ENCODE measurements at regions not wholly inside any gene's neighbourhood (a gene's known extent, or its start where the extent isn't known, plus 50 kb on each side); places are given as distances from the start of the nearest gene placed in this dataset.

DNA sequence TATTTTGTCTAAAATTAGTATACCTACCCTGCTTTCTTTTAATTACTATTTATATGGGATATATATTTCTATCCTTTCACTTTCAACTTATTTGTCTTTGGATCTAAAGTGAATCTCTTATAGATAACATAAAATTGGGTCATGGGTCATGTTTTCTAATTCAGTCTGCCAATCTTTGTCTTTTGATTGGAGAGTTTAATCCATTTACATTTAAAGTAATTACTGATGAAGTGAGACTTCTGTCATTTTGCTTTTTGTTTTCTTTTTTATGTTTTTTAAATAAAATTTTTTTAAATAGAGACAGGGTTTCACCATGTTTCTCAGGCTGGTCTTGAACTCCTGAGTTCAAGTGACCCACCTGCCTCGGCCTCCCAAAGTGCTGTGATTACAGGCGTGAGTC is 50.5 kb upstream of the PRDM1 start:
- no peak for DNase-seq (ENCODE audit: low spot score)
- in situ Hi-C loops (cut with HindIII; ENCODE audit: low sequenced_read_pairs) = no loop called here

DNA sequence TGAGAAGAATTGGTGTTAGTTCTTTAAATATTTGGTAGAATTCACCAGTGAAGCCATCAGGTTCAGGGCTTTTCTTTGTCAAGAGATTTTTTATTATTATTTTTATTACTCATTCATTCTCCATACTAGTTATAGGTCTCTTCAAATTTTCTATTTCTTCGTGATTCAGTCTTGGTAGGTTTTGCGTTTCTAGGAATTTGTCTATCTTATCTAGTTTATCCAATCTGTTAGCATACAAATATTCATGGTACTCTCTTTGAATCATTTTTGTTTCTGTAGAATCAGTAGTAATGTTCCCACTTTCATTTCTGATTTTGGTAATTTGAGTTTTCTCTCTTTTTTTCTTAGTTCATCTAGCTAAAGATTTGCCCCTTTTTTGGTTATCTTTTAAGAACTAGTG is 52.3 kb upstream of the PRDM1 start:
- in situ Hi-C loops (cut with HindIII; ENCODE audit: low sequenced_read_pairs) = no loop called here
- DNase-seq (ENCODE audit: low spot score) = no peak

DNA sequence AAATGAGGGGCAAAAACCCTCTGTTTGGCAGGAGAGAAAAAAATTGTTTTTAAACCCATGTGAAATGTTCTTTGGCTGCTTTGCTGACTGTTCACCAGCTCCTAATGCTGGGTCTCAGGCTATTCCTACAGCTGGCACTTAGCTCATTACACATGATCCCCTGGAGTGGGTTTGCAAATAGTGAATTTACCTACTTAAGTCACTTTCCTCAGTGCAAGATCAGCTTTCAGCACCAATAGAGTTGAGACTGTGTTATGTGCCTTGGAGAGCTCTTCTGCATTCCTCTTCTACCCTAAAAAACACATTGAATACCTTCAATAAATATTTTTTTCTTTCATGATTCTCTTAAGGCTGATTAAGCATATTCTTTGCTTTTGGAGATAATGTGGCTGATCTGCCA is 58.4 kb upstream of the PRDM1 start:
- DNase-seq (ENCODE audit: low spot score) = no peak

DNA sequence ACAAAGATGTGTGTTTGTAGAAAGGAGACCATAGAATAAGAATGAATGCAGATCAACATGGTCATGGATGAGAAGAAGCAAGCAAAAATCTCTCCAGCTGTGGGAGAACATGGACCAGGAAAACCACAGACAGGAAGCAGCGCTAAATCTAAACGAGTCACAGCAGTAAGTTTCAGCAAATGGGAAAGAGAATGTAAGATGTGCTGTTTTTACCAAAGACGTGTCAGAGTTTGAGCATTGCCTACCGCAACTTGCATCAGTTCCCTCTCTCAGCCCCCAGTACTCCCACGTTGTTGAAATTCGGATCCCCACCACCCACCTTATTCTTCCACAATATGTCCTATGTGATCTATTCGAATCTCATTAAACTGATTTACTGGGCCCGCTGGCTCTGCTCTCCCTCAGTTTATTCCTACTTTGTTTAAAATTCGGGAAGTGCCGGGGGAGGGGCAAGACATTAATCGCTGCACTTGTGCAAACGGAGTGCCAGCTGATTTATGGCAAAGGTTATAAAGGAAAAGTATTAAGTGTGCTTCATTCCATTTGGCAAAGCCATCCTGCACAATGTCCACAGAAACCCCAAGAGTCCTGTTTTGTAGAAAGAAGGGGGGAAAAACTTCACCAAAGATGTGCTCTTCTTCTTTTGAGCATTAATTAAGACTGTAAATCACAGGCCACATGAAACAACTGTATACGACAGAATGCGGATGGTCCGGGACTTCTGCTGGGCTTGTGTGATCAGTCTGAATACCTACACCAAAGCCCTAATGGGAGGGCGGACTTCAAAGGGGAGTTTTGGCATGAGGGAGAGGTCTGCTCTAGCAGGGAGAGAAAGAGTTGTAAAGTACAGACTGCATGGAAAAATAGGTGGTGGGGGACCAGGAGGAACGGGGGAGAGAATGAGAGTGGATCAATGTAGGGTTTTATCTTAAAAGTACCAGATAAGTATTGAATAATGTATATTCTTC is 59.1 kb upstream of the PRDM1 start:
- no peak for DNase-seq (ENCODE audit: low spot score)
- in situ Hi-C loops (cut with HindIII; ENCODE audit: low sequenced_read_pairs) = no loop called here

More for the DNA sequence above, 58.4 kb upstream of the PRDM1 start:
- in situ Hi-C loops (cut with HindIII; ENCODE audit: low sequenced_read_pairs) = no loop called here

DNA sequence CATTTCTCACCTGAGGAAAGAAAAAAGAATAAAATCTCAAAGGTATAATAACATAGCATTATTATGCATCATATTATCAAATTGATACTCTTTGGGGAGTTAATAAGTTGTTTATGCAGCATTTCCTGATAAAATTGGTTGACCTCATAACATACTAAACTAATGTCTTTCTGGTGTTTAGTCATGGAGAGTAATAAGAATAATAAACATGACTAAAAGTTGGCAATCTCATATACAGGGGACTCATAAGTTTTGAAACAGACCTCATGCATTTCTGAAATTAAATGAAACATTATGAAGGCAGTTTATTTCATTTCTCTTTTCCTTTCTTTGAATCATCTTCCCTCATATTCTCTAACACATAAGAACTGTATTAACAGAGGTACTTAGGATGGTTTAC is 60.5 kb upstream of the PRDM1 start:
- in situ Hi-C loops (cut with HindIII; ENCODE audit: low sequenced_read_pairs) = no loop called here
- DNase-seq (ENCODE audit: low spot score) = no peak

DNA sequence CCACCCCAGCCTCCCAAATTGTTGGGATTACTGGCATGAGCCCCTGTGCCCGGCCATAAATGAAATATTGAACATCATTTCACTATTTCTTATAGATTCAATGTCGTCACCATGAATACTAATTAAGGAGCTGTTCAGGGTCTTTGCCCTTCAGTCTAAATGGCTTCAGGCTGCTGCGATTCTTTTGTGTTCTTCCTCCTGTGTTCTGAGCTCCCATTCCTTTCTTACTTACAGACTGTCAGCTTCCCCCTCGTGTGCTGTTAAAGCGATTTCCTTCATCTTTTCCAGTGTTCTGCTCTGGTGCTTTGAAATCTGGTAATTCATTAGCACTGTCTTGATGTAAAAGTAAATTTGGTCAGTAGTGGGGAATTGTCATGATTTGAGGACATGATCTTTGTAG is 63.3 kb upstream of the PRDM1 start:
- DNase-seq (ENCODE audit: low spot score) = no peak
- in situ Hi-C loops (cut with HindIII; ENCODE audit: low sequenced_read_pairs) = no loop called here

DNA sequence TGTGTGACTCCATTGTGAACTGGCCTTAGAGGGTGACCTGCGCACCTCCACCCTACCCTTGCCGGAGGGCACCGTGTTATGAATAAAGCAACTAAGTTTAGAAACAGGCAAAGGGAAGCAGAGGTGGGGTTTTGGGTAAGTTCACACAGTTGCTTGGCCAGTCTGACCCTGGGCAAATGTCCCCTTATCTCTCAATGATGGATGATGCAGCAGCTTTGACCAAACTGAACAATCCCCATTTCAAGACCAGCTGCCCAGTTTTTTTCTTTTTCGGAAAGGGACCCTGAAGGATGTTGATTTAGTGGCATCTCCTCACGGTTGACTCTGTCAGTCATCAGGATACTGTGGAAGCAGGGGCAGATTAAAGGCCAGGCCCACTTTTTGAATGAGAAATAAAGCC is 68.7 kb upstream of the PRDM1 start:
- in situ Hi-C loops (cut with HindIII; ENCODE audit: low sequenced_read_pairs) = no loop called here
- DNase-seq (ENCODE audit: low spot score) = no peak

DNA sequence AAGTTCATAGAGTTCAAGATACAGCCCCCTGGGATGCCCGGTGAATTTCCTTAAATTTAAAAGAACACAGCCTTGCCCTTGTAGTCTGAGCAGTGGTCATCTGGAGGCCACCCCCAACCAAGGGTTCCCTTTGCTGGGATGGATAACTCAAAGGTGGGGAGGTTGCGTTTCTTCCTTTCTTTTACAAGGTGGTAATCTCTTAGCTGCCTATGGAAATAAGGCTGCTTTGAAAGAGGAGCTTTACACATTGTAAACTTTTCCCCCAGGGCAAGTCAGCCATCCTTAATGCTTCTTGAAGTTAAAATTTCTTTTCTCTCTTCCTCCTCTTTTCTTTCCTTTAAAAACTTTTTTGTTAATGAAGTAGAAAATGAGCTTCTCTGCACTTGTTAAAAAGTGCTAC is 71.2 kb upstream of the PRDM1 start:
- DNase-seq (ENCODE audit: low spot score) = no peak
- in situ Hi-C loops (cut with HindIII; ENCODE audit: low sequenced_read_pairs) = no loop called here

DNA sequence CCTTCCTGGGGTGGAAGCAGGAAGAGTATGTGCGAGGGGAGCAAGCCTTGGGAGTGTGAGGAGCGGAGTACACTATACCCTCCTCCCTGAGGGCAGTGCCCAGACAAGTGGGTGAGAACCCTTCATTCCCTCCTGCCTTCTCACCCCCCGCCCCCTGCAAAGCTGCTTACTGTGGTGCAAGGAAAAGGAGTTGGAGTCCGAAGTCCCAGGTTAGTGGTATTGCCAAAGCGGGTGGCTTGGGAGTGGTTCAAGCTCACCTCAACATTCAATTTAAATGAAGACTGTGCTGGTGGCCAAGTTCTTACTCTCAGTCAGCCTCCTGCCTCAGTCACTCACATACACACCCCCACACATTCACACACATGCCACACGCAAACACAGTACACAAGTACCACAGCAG is 74.7 kb upstream of the PRDM1 start:
- in situ Hi-C loops (cut with HindIII; ENCODE audit: low sequenced_read_pairs) = no loop called here

DNA sequence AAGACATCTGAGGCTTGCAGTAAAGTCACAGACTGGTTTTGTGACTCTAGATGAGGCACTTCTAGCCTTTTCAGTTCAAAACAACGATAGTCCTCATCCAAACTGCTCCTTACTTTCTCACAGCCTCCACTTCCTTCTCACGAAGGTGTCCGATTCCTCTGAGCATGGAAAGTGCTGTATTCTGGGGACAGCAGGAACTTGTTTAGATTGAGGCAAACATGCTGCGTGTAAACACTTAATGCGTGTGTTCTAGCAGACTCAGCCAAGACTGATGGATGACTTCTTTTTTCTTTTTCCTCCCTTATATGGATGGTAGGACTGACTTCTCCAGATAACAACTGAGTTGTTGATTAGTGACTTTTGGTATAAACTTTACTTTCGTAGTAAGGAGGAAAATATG is 80.2 kb upstream of the PRDM1 start:
- in situ Hi-C loops (cut with HindIII; ENCODE audit: low sequenced_read_pairs) = no loop called here
- no peak for DNase-seq (ENCODE audit: low spot score)

More for the DNA sequence above, 74.7 kb upstream of the PRDM1 start:
- DNase-seq (ENCODE audit: low spot score) = no peak

DNA sequence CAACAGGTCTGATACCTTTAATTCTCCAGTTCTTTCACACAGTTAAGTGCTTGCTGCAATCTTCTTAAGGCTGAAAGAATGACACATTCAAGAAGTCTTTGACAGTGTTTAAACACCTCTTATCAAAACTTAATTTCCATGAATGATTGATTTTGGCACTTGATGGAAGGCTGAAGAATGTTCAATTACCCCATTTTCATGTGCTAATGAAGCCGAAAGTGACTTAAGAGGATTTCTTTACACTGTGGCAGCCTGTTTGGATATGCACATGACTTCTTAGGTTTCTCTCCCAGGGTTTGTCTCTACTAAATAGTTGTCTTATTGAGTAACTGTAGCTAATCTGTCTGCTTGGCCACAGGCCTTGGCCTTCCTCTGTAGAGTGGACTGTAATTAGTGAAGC is 81.1 kb upstream of the PRDM1 start:
- in situ Hi-C loops (cut with HindIII; ENCODE audit: low sequenced_read_pairs) = no loop called here
- DNase-seq (ENCODE audit: low spot score) = no peak

DNA sequence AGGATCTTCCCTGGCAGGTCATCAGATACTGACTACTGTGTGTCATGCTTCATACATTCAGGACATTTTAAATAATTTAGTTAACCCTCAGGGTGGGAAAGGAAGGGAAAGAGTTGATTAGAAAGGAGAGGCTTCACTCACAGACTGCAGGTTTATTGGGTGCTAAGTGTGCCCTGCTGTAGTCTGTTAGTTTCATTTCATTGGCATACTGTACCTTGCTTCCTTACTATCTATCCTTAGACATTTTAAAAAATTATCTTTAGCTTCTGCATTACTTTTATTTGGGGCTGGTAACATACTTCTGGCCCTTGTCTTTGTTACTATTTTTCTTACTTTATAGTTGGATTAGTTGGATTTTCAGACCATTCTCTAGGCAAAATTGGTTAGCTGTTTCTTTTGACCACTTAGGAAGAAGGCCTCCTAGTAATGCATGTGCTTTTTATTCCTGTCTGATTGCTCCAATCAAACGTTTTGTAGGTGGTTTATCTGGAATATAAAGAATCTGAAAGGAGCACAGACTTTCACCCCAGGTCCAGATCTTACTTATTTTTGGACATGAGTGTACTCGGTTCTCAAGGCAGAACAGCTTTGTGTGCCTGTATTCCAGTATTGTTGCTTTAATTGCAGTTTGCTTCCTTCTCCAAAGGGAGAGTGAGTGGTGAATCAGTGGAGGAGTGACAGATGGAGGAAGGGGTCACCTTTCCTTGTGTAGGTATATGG is 82.7 kb upstream of the PRDM1 start:
- in situ Hi-C loops (cut with HindIII; ENCODE audit: low sequenced_read_pairs) = no loop called here
- DNase-seq (ENCODE audit: low spot score) = no peak

DNA sequence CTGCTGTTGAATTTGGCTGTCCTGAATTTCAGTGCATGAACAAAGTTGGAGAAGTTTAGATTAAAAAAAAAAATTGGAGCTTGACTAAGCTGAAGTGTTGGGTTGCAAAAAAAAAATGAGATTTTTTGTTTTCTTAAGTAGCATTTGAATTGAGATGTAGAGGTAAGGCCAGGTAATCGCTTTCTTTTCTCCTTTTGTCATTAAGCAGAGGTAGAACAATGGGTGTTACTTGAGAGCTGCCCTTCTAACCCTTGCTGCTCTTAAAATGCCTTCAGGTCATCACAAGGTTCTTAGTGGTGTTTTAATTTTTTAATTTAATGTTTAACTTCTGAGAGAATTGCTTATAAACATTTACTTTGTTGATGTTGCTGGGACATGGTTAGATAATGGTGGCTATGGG is 84.1 kb upstream of the PRDM1 start:
- in situ Hi-C loops (cut with HindIII; ENCODE audit: low sequenced_read_pairs) = no loop called here

DNA sequence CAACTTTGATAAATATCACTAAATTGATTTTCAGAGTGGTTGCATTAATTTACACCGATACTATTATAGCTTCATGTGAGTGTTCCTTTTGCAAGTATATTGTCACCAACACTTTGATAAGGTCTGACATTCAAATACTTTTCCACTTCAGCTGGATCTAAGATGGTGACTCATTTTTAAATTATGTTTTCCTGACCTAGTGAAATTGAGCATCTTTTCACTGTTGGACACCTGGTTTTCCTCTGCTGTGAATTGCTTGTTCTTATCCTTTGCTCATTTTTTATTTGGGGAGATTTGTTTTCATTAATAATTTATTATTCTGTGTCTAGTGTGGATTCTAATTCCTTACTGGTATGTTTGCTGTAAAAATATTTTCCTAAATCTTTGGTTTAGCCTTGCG is 85.2 kb upstream of the PRDM1 start:
- DNase-seq (ENCODE audit: low spot score) = no peak
- in situ Hi-C loops (cut with HindIII; ENCODE audit: low sequenced_read_pairs) = no loop called here

More for the DNA sequence above, 84.1 kb upstream of the PRDM1 start:
- no peak for DNase-seq (ENCODE audit: low spot score)

DNA sequence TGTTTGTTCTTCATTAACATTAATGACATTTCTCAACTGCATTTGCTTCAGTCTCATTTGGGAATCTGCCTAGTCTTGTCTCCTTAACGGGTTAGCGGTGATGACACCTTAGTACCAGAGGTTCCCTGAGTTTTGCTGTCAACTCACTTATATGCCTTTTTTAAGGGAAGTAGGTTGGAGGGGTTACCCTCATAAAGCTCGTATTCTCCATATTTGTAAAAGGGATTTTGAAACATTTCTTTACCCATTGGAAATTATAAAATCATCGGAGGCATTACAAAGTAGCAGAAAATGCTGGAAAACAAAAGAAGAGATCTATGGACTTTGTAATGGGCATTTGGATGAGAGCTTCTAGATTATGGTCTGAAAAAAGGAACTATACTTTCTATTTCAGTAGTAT is 88.7 kb upstream of the PRDM1 start:
- in situ Hi-C loops (cut with HindIII; ENCODE audit: low sequenced_read_pairs) = no loop called here
- no peak for DNase-seq (ENCODE audit: low spot score)

DNA sequence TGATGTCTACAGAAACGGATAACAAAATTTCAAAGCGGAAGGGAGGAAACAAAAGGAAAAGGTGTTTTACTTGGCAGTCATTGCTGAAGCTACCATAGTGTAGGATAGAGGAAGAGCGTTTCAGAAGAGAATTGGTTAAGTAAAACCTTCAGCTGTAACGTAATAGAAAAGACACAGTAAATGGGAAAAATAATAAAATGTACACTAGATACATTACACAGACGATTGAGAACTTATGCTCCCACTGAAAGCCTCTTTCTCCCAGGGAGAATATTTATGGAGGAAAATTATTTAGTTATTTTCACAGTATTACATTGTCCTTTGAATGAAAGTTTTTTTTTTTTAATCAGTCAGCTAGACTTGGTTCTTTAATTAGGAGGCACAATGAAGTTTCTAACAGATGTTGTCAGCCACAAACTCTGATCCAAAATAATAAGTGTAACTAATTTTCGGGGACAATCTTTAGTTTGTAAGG is 90.7 kb upstream of the PRDM1 start:
- no peak for DNase-seq (ENCODE audit: low spot score)
- in situ Hi-C loops (cut with HindIII; ENCODE audit: low sequenced_read_pairs) = no loop called here

DNA sequence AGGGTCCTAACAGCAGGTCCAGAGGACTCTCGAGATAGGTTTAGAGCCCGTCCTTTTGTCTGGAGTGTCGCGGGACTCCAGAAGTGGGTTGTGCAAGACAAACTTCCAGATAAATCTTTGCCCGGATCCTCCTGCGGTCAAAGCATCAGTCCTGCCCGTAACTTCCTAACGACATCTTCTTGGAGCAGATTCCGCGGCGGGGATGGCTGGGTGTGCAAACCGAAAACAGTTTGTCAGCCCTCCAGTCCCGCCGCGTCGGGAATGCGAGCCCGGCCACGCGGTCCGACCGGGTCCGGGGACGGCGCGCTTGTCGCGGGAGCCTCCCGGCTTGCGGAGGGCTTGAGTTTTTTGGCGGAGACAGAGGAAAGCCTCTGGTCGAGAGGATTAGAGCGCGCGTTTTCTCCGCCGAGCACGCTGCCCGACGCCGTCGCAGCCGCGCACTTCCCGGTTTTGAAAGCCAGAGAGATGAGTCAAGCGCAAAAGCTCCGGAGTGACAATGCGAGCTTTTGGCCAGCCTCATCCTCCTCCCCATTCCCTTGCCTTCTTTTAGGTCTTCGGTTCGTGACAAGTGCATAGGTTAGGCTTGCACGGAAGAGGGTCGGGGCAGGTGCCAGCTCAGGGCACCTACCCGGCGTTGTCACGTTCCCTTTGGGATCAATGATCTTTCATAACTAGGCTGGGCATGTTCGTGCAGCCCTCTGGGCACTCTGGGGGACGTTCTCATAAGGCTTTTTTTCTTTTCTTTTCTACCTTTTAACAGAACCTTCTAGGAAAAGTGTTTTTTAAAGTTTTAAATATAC is 91.3 kb upstream of the PRDM1 start:
- peak; percentile 67 for DNase-seq (ENCODE audit: low spot score)
- in situ Hi-C loops (cut with HindIII; ENCODE audit: low sequenced_read_pairs) = no loop called here

DNA sequence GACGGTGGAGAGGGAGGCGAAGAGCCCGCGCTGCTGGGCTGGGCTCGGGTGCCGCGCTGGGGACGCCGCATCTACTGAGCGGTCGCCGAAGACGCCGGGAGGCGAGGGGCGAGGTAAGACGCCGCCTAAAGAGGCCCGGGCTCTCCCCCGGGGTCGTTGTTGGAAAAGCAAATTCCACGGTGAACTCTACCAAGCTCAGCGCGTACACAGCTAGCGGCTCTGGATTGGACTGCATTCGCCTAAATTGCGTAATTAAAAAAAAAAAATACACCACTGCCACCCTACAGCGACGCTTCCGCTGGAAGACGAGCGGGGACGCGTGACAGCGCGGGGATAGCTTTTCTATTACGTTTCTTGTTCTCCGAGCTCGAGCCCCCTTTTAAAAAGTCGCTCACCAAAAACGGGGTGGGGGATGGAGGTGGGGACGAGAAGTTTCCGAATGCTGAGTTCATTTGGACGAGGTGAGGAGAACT is 92.0 kb upstream of the PRDM1 start:
- DNase-seq (ENCODE audit: low spot score) = peak; percentile 55
- in situ Hi-C loops (cut with HindIII; ENCODE audit: low sequenced_read_pairs) = no loop called here

DNA sequence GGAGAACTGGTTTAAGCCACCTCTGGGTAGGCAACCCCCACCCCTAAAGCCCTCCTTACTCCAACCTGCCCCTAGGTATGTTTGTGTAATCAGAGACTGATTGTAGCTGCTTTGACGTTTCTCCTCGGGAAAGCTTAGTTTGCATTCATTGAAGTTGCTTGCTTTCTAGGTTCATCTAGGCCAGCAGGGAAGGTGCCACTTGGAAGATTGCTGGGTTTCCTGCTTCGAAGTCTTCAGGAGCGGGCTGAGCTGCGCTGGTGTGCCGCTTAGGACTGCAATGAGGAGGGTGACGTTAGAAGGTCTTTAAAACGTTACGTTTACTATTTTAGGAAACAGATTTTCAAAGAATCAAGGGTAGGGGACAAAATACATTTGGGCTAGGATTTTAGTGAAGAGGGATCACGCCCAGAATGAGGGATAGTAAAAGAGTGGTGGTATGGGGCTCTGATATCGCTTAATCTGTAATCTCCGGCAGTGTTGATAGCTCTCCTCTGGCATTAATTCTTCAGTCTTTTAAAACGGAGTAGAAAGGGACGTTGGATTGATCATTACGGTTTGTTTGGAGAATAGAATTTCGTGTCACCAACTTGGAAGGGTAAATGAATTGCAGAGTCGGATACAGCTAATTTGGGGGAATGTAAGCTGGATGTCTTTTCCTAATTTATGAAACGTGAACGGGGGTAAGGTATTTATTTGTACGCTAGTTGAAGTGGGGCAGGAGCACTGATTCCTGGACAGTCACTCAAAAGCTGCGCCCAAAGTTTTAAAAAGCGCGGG is 92.6 kb upstream of the PRDM1 start:
- peak; percentile 19 for DNase-seq (ENCODE audit: low spot score)
- in situ Hi-C loops (cut with HindIII; ENCODE audit: low sequenced_read_pairs) = no loop called here
